SK-N-SH treated with all-trans-retinoic acid at 6 μM for 48 hours (cell line): ENCODE measurements at regions not wholly inside any gene's neighbourhood (a gene's known extent, or its start where the extent isn't known, plus 50 kb on each side); places are given as distances from the start of the nearest gene placed in this dataset.

ENCODE experiments used
- ATAC-seq: fragments of 200-7000 bp; cut with Tn5 transposase; 3 replicates; pipeline ENCODE4 v1.9.1; 2020; ENCODE audit warnings: mild to moderate bottlenecking, moderate library complexity
- ARNTL ChIP-seq: fragments of 450-650 bp; formaldehyde crosslinking; IDR thresholded peaks from 2 replicates; pipeline ENCODE4 v1.5.0; 2020; ENCODE audit warnings: low read depth, mild to moderate bottlenecking, moderate library complexity, borderline replicate concordance
- BACH2 ChIP-seq: fragments of 250-450 bp; sonication (Bioruptor Pico); IDR thresholded peaks from 2 replicates; pipeline ENCODE4 v1.9.0; 2021; ENCODE audit warnings: mild to moderate bottlenecking, borderline replicate concordance
- CSRNP3 ChIP-seq: fragments of 250-450 bp; sonication (Bioruptor Pico); IDR thresholded peaks from 2 replicates; pipeline ENCODE4 v1.5.1; 2021; ENCODE audit warnings: mild to moderate bottlenecking, moderate library complexity
- ESRRG ChIP-seq: fragments of 250-450 bp; sonication (Bioruptor Pico); IDR thresholded peaks from 2 replicates; pipeline ENCODE4 v1.6.1; 2021; ENCODE audit warnings: mild to moderate bottlenecking
- GLIS3 ChIP-seq: fragments of 250-450 bp; sonication (Bioruptor Pico); IDR thresholded peaks from 2 replicates; pipeline ENCODE4 v1.5.0; 2020; ENCODE audit warnings: mild to moderate bottlenecking, moderate library complexity
- ISL1 ChIP-seq: fragments of 250-450 bp; sonication (Bioruptor Pico); IDR thresholded peaks from 2 replicates; pipeline ENCODE4 v2.1.2; 2022; ENCODE audit warnings: mild to moderate bottlenecking, moderate library complexity
- OSR1 ChIP-seq: fragments of 250-450 bp; sonication (Bioruptor Pico); IDR thresholded peaks from 2 replicates; pipeline ENCODE4 v1.8.0; 2022; ENCODE audit warnings: moderate library complexity, mild to moderate bottlenecking, inconsistent platforms
- PATZ1 ChIP-seq: fragments of 250-450 bp; sonication (Bioruptor Pico); IDR thresholded peaks from 2 replicates; pipeline ENCODE4 v1.8.0; 2020; ENCODE audit warnings: mild to moderate bottlenecking, moderate library complexity, borderline replicate concordance
- POU6F1 ChIP-seq: fragments of 250-450 bp; sonication (Bioruptor Pico); IDR thresholded peaks from 2 replicates; pipeline ENCODE4 v1.8.0; 2021; ENCODE audit warnings: low read depth, mild to moderate bottlenecking, moderate library complexity, borderline replicate concordance
- PPARA ChIP-seq: fragments of 250-450 bp; sonication (Bioruptor Pico); IDR thresholded peaks from 2 replicates; pipeline ENCODE4 v1.5.0; 2020; ENCODE audit warnings: mild to moderate bottlenecking, borderline replicate concordance
- RARB ChIP-seq: fragments of 250-450 bp; sonication (Bioruptor Pico); IDR thresholded peaks from 2 replicates; pipeline ENCODE4 v1.8.0; 2021; ENCODE audit warnings: mild to moderate bottlenecking, moderate library complexity
- SNAI2 ChIP-seq: fragments of 250-450 bp; sonication (Bioruptor Pico); IDR thresholded peaks from 2 replicates; pipeline ENCODE4 v1.5.0; 2020; ENCODE audit warnings: mild to moderate bottlenecking, moderate library complexity
- TCF4 ChIP-seq: fragments of 250-450 bp; sonication (Bioruptor Pico); IDR thresholded peaks from 2 replicates; pipeline ENCODE4 v1.8.0; 2021; ENCODE audit warnings: mild to moderate bottlenecking, moderate library complexity, borderline replicate concordance
- TOX ChIP-seq: fragments of 250-450 bp; sonication (Bioruptor Pico); IDR thresholded peaks from 2 replicates; pipeline ENCODE4 v1.8.0; 2021; ENCODE audit warnings: mild to moderate bottlenecking, moderate library complexity, borderline replicate concordance
- TSHZ2 ChIP-seq: fragments of 250-450 bp; sonication (Bioruptor Pico); IDR thresholded peaks from 2 replicates; pipeline ENCODE4 v1.5.0; 2020; ENCODE audit warnings: mild to moderate bottlenecking, moderate library complexity
- ZC3H10 ChIP-seq: fragments of 250-450 bp; sonication (Bioruptor Pico); IDR thresholded peaks from 2 replicates; pipeline ENCODE4 v1.5.1; 2021; ENCODE audit warnings: mild to moderate bottlenecking, moderate library complexity
- ZFP3 ChIP-seq: fragments of 250-450 bp; sonication (Bioruptor Pico); IDR thresholded peaks from 2 replicates; pipeline ENCODE4 v1.5.0; 2020; ENCODE audit warnings: mild to moderate bottlenecking, moderate library complexity
- ZFP30 ChIP-seq: fragments of 450-650 bp; formaldehyde crosslinking; IDR thresholded peaks from 2 replicates; pipeline ENCODE4 v1.5.0; 2022; ENCODE audit warnings: mild to moderate bottlenecking, moderate library complexity
- ZNF565 ChIP-seq: fragments of 450-650 bp; formaldehyde crosslinking; conservative IDR thresholded peaks from 2 replicates; pipeline ENCODE4 v1.5.0; 2020; ENCODE audit warnings: low read depth, mild to moderate bottlenecking, moderate library complexity
- ZNF70 ChIP-seq: fragments of 450-650 bp; formaldehyde crosslinking; IDR thresholded peaks from 2 replicates; pipeline ENCODE4 v1.5.0; 2020; ENCODE audit warnings: mild to moderate bottlenecking, moderate library complexity
- ZNF8 ChIP-seq: fragments of 450-650 bp; formaldehyde crosslinking; IDR thresholded peaks from 2 replicates; pipeline ENCODE4 v1.5.0; 2020; ENCODE audit warnings: mild to moderate bottlenecking, moderate library complexity
- TF ChIP-seq, protein P1 (sequence below): fragments of 250-450 bp; sonication (Bioruptor Pico); IDR thresholded peaks from 2 replicates; pipeline ENCODE4 v1.5.1; 2020; ENCODE audit warnings: low read depth, mild to moderate bottlenecking, moderate library complexity

- no peak for ATAC-seq
- TF ChIP-seq TSHZ2 (CRISPR knock-in tag) (no peak), ZNF8 (CRISPR knock-in tag) (no peak), ZFP3 (CRISPR knock-in tag) (no peak), ZNF70 (CRISPR knock-in tag) (no peak), ZFP30 (CRISPR knock-in tag) (no peak), PATZ1 (CRISPR knock-in tag) (no peak), POU6F1 (CRISPR knock-in tag) (no peak), ZC3H10 (CRISPR knock-in tag) (no peak), RARB (CRISPR knock-in tag) (no peak), GLIS3 (CRISPR knock-in tag) (no peak)
- TF ChIP-seq, protein P1, sequence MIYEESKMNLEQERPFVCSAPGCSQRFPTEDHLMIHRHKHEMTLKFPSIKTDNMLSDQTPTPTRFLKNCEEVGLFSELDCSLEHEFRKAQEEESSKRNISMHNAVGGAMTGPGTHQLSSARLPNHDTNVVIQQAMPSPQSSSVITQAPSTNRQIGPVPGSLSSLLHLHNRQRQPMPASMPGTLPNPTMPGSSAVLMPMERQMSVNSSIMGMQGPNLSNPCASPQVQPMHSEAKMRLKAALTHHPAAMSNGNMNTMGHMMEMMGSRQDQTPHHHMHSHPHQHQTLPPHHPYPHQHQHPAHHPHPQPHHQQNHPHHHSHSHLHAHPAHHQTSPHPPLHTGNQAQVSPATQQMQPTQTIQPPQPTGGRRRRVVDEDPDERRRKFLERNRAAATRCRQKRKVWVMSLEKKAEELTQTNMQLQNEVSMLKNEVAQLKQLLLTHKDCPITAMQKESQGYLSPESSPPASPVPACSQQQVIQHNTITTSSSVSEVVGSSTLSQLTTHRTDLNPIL: no peak
- TF ChIP-seq, all 23 proteins: peak for 0
Measured at GRCh38 chr16:7980133-7980483, 610.2 kb downstream of the TMEM114 start.

- TF ChIP-seq ZFP3 (CRISPR knock-in tag): no peak
- no peak for TF ChIP-seq RARB (CRISPR knock-in tag)
- no peak for TF ChIP-seq TCF4 (CRISPR knock-in tag)
- TF ChIP-seq ESRRG (CRISPR knock-in tag): no peak
- no peak for TF ChIP-seq CSRNP3 (CRISPR knock-in tag)
- no peak for TF ChIP-seq PATZ1 (CRISPR knock-in tag)
- no peak for TF ChIP-seq OSR1
- no peak for TF ChIP-seq TSHZ2 (CRISPR knock-in tag)
- TF ChIP-seq SNAI2: no peak
- TF ChIP-seq PPARA (CRISPR knock-in tag): no peak
- no peak for TF ChIP-seq ZNF565 (CRISPR knock-in tag)
- TF ChIP-seq ARNTL (CRISPR knock-in tag): no peak
- TF ChIP-seq ZNF70 (CRISPR knock-in tag): no peak
- no peak for TF ChIP-seq ZC3H10 (CRISPR knock-in tag)
- no peak for TF ChIP-seq TOX (CRISPR knock-in tag)
- TF ChIP-seq ISL1 (CRISPR knock-in tag): no peak
- no peak for TF ChIP-seq BACH2 (CRISPR knock-in tag)
- TF ChIP-seq ZNF8 (CRISPR knock-in tag): no peak
- TF ChIP-seq, all 23 proteins: peak for 0
- no peak for ATAC-seq
Measured at GRCh38 chr16:7979448-7980132, 610.7 kb downstream of the TMEM114 start.
